ENCODE measurements at regions not wholly inside any gene's neighbourhood (a gene's known extent, or its start where the extent isn't known, plus 50 kb on each side); places are given as distances from the start of the nearest gene placed in this dataset.

DNA sequence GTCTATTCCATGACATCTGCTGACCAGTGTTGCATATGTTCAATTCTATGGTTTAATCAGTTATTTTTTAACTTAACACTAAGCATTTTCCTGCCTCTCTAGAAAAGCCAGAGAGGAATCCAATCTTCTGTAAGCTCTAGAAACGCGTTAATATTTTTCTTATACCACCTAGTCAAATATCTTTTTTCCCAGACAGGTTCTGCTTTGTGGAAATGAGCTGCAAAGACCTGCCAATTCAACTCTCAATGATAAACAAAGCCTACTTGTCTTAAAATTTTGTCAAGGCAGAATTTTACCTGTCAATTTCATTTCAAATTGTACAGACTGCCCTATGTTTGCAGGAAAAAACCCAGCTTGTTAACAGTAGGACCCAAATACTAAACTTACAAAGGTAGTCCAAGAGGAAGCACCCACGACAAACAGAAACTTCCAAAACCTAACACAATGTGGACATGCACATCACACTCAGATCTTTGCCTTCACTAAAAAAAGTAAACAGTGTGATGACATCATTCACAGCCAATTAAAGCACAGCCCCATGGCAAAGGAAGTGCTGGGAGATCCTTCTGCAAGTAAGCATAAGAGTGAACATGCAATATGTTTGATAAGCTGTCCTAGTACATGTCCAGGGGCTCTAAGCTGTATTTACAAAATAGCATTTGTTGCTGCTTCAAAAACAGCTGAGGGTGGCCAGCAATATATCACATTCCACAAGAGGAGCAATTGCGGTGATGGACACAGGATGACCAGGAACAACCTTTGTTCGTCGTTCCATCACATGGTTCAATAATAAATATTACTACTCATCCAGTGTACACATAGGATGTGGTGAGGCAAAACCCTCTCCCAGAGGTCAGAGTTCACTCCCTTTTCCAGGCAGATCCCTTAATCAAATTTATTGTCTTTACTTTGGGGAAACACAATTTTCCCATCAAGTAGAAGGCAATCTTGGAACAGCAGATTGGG, 139.4 kb upstream of the TSC22D2 start:
- no peaks in the 10 kb centered on the region for H3K4me1 ChIP-seq (ENCODE audit: insufficient read depth, low read length)
- H3K9me3 Mint-ChIP-seq = no peaks in the 10 kb centered on the region
- intact Hi-C loops (cut with micrococcal nuclease) = no loop called here
- H3K27ac ChIP-seq (ENCODE audit: low read depth, low read length) = no peak overlapping the region
- no peak for DNase-seq
- H3K27me3 ChIP-seq (ENCODE audit: insufficient read depth, low read length) = no peaks in the 10 kb centered on the region
- H3K27me3 Mint-ChIP-seq = peaks cover 0 to 13% of the 10 kb centered on the region in 2 donors
- H3K9me3 ChIP-seq (ENCODE audit: control insufficient read depth in 1 of 2, low read length in 2 of 2) = no peaks in the 10 kb centered on the region
- H3K4me1 Mint-ChIP-seq = no peaks in the 10 kb centered on the region
- POLR2A ChIA-PET (ENCODE audit: partially characterized antibody) = no interaction called here
- no peak overlapping the region for H3K4me3 ChIP-seq (ENCODE audit: low read length in 2 of 2)
- CTCF ChIA-PET (ENCODE audit: partially characterized antibody) = no interaction called here
- no peaks in the 10 kb centered on the region for H3K36me3 ChIP-seq (ENCODE audit: insufficient read depth, low read length)
- no peak overlapping the region for H3K4me3 Mint-ChIP-seq
- H3K27ac Mint-ChIP-seq = no peak overlapping the region
- H3K36me3 Mint-ChIP-seq = no peaks in the 10 kb centered on the region

DNA sequence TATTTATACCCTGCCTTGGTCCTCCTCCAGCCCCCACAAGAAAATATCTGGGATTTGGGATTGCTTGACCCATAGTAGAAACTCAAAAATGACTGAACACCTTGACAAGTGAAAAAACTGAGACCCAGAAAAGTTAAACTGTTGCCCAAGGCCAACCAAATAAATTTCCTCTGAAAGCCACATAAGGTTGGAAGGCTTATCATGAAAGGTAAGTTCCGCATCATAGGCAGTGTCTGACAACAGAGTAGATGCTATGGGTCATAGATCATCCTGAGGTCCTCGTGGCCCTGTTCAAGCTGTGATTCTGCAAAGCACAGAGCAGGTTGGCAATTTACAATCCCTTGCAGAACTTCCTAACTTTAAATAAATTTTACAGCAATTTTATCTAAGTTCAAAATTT, 140.8 kb upstream of the TSC22D2 start:
- intact Hi-C loops (cut with micrococcal nuclease) = no loop called here
- Histone ChIP-seq H3K27me3 (ENCODE audit: insufficient read depth, low read length) (no peaks in the 10 kb centered on the region), H3K36me3 (ENCODE audit: insufficient read depth, low read length) (no peaks in the 10 kb centered on the region), H3K27ac (ENCODE audit: low read depth, low read length) (no peak overlapping the region), H3K4me3 (ENCODE audit: low read length in 2 of 2) (no peak overlapping the region), H3K4me1 (ENCODE audit: insufficient read depth, low read length) (no peaks in the 10 kb centered on the region), H3K9me3 (ENCODE audit: control insufficient read depth in 1 of 2, low read length in 2 of 2) (no peaks in the 10 kb centered on the region)
- H3K36me3 Mint-ChIP-seq = no peaks in the 10 kb centered on the region
- no peak overlapping the region for H3K27ac Mint-ChIP-seq
- H3K4me1 Mint-ChIP-seq = no peaks in the 10 kb centered on the region
- ChIA-PET CTCF (ENCODE audit: partially characterized antibody) (interaction anchor here (1.1 to 1.4 kb wide), 2 partner anchors 12 to 19 kb away, joined by 3 read pairs; no protein-coding TSS in a partner anchor), POLR2A (ENCODE audit: partially characterized antibody) (no interaction called here)
- no peak for DNase-seq
- H3K27me3 Mint-ChIP-seq = peaks cover 0 to 14% of the 10 kb centered on the region in 2 donors
- H3K4me3 Mint-ChIP-seq = no peak overlapping the region
- no peaks in the 10 kb centered on the region for H3K9me3 Mint-ChIP-seq

DNA sequence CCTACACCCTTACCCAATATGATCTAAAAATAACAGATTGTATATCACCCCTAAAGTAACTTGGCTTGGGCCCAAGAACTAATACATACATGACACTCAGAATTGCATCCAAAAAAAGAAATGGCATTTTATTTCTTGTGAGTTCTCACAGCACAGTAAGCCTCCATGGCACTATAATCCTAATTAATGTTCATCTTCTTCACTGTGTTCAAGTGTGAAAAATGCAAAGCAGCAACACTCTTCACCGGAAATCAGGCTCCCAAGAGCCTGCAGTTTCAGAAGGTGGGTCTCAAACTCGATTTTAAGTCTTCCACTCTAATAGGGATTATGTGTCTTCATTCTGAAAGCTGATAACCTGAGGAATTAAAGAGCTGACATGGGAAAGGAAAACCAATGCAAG, 142.8 kb upstream of the TSC22D2 start:
- no peaks in the 10 kb centered on the region for H3K27me3 ChIP-seq (ENCODE audit: insufficient read depth, low read length)
- H3K36me3 ChIP-seq (ENCODE audit: insufficient read depth, low read length) = no peaks in the 10 kb centered on the region
- H3K9me3 Mint-ChIP-seq = no peaks in the 10 kb centered on the region
- POLR2A ChIA-PET (ENCODE audit: partially characterized antibody) = no interaction called here
- no peaks in the 10 kb centered on the region for H3K4me1 Mint-ChIP-seq
- no peaks in the 10 kb centered on the region for H3K4me1 ChIP-seq (ENCODE audit: insufficient read depth, low read length)
- no peaks in the 10 kb centered on the region for H3K36me3 Mint-ChIP-seq
- H3K4me3 Mint-ChIP-seq = no peak overlapping the region
- no peak overlapping the region for H3K27ac Mint-ChIP-seq
- H3K27ac ChIP-seq (ENCODE audit: low read depth, low read length) = no peak overlapping the region
- no peaks in the 10 kb centered on the region for H3K9me3 ChIP-seq (ENCODE audit: control insufficient read depth in 1 of 2, low read length in 2 of 2)
- H3K27me3 Mint-ChIP-seq = peaks cover 0 to 13% of the 10 kb centered on the region in 2 donors
- no peak for DNase-seq
- H3K4me3 ChIP-seq (ENCODE audit: low read length in 2 of 2) = no peak overlapping the region
- intact Hi-C loops (cut with micrococcal nuclease) = no loop called here
- CTCF ChIA-PET (ENCODE audit: partially characterized antibody) = no interaction called here

GRCh38 chr3:150264561-150265279, 143.4 kb upstream of the TSC22D2 start:
- H3K9me3 ChIP-seq (ENCODE audit: control insufficient read depth in 1 of 2, low read length in 2 of 2) = no peaks in the 10 kb centered on the region
- ChIA-PET POLR2A (ENCODE audit: partially characterized antibody) (no interaction called here), CTCF (ENCODE audit: partially characterized antibody) (no interaction called here)
- no peak for DNase-seq
- no peak overlapping the region for H3K4me3 ChIP-seq (ENCODE audit: low read length in 2 of 2)
- H3K36me3 ChIP-seq (ENCODE audit: insufficient read depth, low read length) = no peaks in the 10 kb centered on the region
- no peak overlapping the region for H3K27ac ChIP-seq (ENCODE audit: low read depth, low read length)
- Mint-ChIP-seq H3K36me3 (no peaks in the 10 kb centered on the region), H3K27me3 (peaks cover 0 to 13% of the 10 kb centered on the region in 2 donors), H3K4me3 (no peak overlapping the region), H3K4me1 (no peaks in the 10 kb centered on the region), H3K9me3 (no peaks in the 10 kb centered on the region), H3K27ac (no peak overlapping the region)
- no peaks in the 10 kb centered on the region for H3K27me3 ChIP-seq (ENCODE audit: insufficient read depth, low read length)
- intact Hi-C loops (cut with micrococcal nuclease) = no loop called here
- no peaks in the 10 kb centered on the region for H3K4me1 ChIP-seq (ENCODE audit: insufficient read depth, low read length)

GRCh38 chr3:150261958-150262357, 146.1 kb upstream of the TSC22D2 start:
- Mint-ChIP-seq H3K36me3 (no peaks in the 10 kb centered on the region), H3K4me3 (no peak overlapping the region), H3K4me1 (no peaks in the 10 kb centered on the region), H3K27ac (no peak overlapping the region), H3K27me3 (peaks cover 0 to 10% of the 10 kb centered on the region in 2 donors), H3K9me3 (no peaks in the 10 kb centered on the region)
- intact Hi-C loops (cut with micrococcal nuclease) = no loop called here
- no peaks in the 10 kb centered on the region for H3K4me1 ChIP-seq (ENCODE audit: insufficient read depth, low read length)
- H3K9me3 ChIP-seq (ENCODE audit: control insufficient read depth in 1 of 2, low read length in 2 of 2) = no peaks in the 10 kb centered on the region
- H3K4me3 ChIP-seq (ENCODE audit: low read length in 2 of 2) = no peak overlapping the region
- POLR2A ChIA-PET (ENCODE audit: partially characterized antibody) = no interaction called here
- DNase-seq = no peak
- CTCF ChIA-PET (ENCODE audit: partially characterized antibody) = no interaction called here
- no peak overlapping the region for H3K27ac ChIP-seq (ENCODE audit: low read depth, low read length)
- no peaks in the 10 kb centered on the region for H3K27me3 ChIP-seq (ENCODE audit: insufficient read depth, low read length)
- H3K36me3 ChIP-seq (ENCODE audit: insufficient read depth, low read length) = no peaks in the 10 kb centered on the region

DNA sequence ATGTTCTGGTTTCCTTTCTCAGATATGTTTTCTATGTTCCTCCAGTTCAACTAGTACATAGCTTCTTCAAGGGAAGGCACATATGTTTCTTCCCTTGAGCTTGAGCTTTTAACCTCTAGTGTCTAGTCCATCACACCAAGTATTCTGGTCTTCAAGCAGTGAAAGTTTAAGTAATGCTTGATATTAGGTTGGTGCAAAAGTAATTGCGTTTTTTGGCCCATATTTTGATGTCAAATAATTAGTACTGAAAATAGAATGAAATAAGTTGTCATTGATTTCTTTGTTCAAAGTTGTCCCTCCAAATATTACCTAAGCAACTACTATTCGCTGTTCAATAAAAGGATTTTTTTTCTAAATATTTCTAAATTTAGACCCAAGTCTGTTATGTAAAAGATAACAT, 146.7 kb upstream of the TSC22D2 start:
- Mint-ChIP-seq H3K27ac (no peak overlapping the region), H3K27me3 (peaks cover 0 to 6% of the 10 kb centered on the region in 2 donors), H3K9me3 (no peaks in the 10 kb centered on the region), H3K4me3 (no peak overlapping the region), H3K4me1 (no peaks in the 10 kb centered on the region), H3K36me3 (no peaks in the 10 kb centered on the region)
- no peak for DNase-seq
- H3K4me1 ChIP-seq (ENCODE audit: insufficient read depth, low read length) = no peaks in the 10 kb centered on the region
- no peaks in the 10 kb centered on the region for H3K36me3 ChIP-seq (ENCODE audit: insufficient read depth, low read length)
- no peaks in the 10 kb centered on the region for H3K9me3 ChIP-seq (ENCODE audit: control insufficient read depth in 1 of 2, low read length in 2 of 2)
- intact Hi-C loops (cut with micrococcal nuclease) = no loop called here
- CTCF ChIA-PET (ENCODE audit: partially characterized antibody) = interaction anchor here (1.7 kb wide), 1 partner anchor 25 kb away, joined by 5 read pairs; no protein-coding TSS in a partner anchor
- no peaks in the 10 kb centered on the region for H3K27me3 ChIP-seq (ENCODE audit: insufficient read depth, low read length)
- no peak overlapping the region for H3K4me3 ChIP-seq (ENCODE audit: low read length in 2 of 2)
- POLR2A ChIA-PET (ENCODE audit: partially characterized antibody) = no interaction called here
- H3K27ac ChIP-seq (ENCODE audit: low read depth, low read length) = no peak overlapping the region

GRCh38 chr3:150260398-150260710, 147.7 kb upstream of the TSC22D2 start:
- Mint-ChIP-seq H3K9me3 (no peaks in the 10 kb centered on the region), H3K4me1 (no peaks in the 10 kb centered on the region), H3K27ac (peak overlapping the region in 1 of 7 donors; percentile 5), H3K36me3 (no peaks in the 10 kb centered on the region), H3K27me3 (peaks cover 0 to 6% of the 10 kb centered on the region in 2 donors), H3K4me3 (no peak overlapping the region)
- Histone ChIP-seq H3K9me3 (ENCODE audit: control insufficient read depth in 1 of 2, low read length in 2 of 2) (no peaks in the 10 kb centered on the region), H3K27ac (ENCODE audit: low read depth, low read length) (no peak overlapping the region), H3K4me1 (ENCODE audit: insufficient read depth, low read length) (no peaks in the 10 kb centered on the region), H3K36me3 (ENCODE audit: insufficient read depth, low read length) (no peaks in the 10 kb centered on the region), H3K27me3 (ENCODE audit: insufficient read depth, low read length) (peaks cover 2% of the 10 kb centered on the region), H3K4me3 (ENCODE audit: low read length in 2 of 2) (no peak overlapping the region)
- ChIA-PET CTCF (ENCODE audit: partially characterized antibody) (interaction anchor here (1.2 to 1.7 kb wide), 2 partner anchors 26 to 235 kb away, joined by 3 to 5 read pairs; no protein-coding TSS in a partner anchor), POLR2A (ENCODE audit: partially characterized antibody) (no interaction called here)
- no peak for DNase-seq
- intact Hi-C loops (cut with micrococcal nuclease) = no loop called here

All from CD4-positive, alpha-beta memory T cell (primary cell).